Thyroid gland (tissue), 4 donors: ENCODE measurements at regions not wholly inside any gene's neighbourhood (a gene's known extent, or its start where the extent isn't known, plus 50 kb on each side); places are given as distances from the start of the nearest gene placed in this dataset.

ENCODE experiments used
- DNase-seq, 2 donors: peaks; one replicate each; pipeline ENCODE4 v3.0.0-alpha.2; 2019
- H3K27ac ChIP-seq, 3 donors: fragments of 200-600 bp; sonication (generic); 1 replicate in 2 of 3; 2 replicates in 1 of 3; pipeline ENCODE4 v1.5.1; 2016 to 2019; ENCODE audit warnings: mild to moderate bottlenecking in 1 of 3, moderate library complexity in 1 of 3
- H3K27me3 ChIP-seq: fragments of 200-600 bp; sonication (generic); one replicate; pipeline ENCODE4 v1.5.1; 2019
- H3K36me3 ChIP-seq, 2 donors: fragments of 200-600 bp; sonication (generic); one replicate each; pipeline ENCODE4 v1.5.1; 2016 to 2019
- H3K4me1 ChIP-seq, 2 donors: fragments of 200-600 bp; sonication (generic); one replicate each; pipeline ENCODE4 v1.5.1; 2017 to 2019
- H3K4me3 ChIP-seq, 3 donors: fragments of 200-600 bp; sonication (generic); replicated peaks in 1 of 3; 1 replicate in 2 of 3; 2 replicates in 1 of 3; pipeline ENCODE4 v1.5.1; 2016; ENCODE audit warnings: mild to moderate bottlenecking in 1 of 3
- H3K9me3 ChIP-seq: fragments of 200-600 bp; sonication (generic); one replicate; pipeline ENCODE4 v1.5.1; 2017
- POLR2A ChIP-seq, 2 donors: fragments of 450-650 bp; IDR thresholded peaks; one replicate each; pipeline ENCODE4 v1.6.1; 2017; ENCODE audit warnings: antibody characterized with exemption in 2 of 2, mild to moderate bottlenecking in 2 of 2, moderate library complexity in 1 of 2
- whole genome bisulfite sequencing, 2 donors: methylation state at CpG; one replicate each; pipeline ENCODE4 v1.1.5; 2017; 5-methylcytosine and 5-hydroxymethylcytosine counted together
- intact Hi-C: fragments of 100-400 bp; cut with DNase I; formaldehyde crosslinking; loops from one replicate; pipeline ENCODE4 v1.15.1; 2023
- TF ChIP-seq, protein P1 (sequence below), 6 experiments: fragments of 200-600 bp in 3 of 6; fragments of 450-650 bp in 3 of 6; sonication (generic) in 3 of 6; IDR thresholded peaks; one replicate each; pipeline ENCODE4 v1.5.1; 2016 to 2019; ENCODE audit warnings: antibody characterized with exemption in 6 of 6, mild to moderate bottlenecking in 2 of 6, inconsistent platforms in 1 of 6, moderate library complexity in 1 of 6

DNA sequence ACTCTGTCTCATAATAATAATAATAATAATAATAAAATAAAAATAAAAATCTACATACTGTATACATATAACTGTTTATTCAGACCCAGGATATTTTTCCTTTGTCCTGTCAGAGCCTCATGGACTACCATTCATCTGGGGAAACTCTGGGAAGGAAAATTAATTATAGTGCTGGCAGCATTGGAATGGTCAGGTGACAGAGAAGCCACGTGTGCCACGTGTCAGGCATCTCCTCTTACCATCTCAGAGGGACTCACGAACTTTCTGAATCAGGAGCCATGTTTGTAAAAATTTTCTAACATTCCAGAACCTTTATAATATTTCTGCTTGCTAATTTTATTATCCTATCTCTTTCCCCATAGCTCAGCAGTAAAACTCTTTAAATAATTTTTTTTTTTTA, 97.8 kb upstream of the HNRNPU start:
- Histone ChIP-seq H3K9me3 (no peaks in the 10 kb centered on the region), H3K27me3 (no peaks in the 10 kb centered on the region), H3K27ac (no peak overlapping the region), H3K4me3 (no peak overlapping the region), H3K4me1 (peaks cover 16 to 21% of the 10 kb centered on the region in 2 donors), H3K36me3 (no peaks in the 10 kb centered on the region)
- TF ChIP-seq, protein P1, sequence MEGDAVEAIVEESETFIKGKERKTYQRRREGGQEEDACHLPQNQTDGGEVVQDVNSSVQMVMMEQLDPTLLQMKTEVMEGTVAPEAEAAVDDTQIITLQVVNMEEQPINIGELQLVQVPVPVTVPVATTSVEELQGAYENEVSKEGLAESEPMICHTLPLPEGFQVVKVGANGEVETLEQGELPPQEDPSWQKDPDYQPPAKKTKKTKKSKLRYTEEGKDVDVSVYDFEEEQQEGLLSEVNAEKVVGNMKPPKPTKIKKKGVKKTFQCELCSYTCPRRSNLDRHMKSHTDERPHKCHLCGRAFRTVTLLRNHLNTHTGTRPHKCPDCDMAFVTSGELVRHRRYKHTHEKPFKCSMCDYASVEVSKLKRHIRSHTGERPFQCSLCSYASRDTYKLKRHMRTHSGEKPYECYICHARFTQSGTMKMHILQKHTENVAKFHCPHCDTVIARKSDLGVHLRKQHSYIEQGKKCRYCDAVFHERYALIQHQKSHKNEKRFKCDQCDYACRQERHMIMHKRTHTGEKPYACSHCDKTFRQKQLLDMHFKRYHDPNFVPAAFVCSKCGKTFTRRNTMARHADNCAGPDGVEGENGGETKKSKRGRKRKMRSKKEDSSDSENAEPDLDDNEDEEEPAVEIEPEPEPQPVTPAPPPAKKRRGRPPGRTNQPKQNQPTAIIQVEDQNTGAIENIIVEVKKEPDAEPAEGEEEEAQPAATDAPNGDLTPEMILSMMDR (IDR thresholded peaks at IDR 0.05) = no peak
- intact Hi-C loops = no loop called here
- 68 to 74% methylated on average over 3 of the region's 3 CpGs for WGBS, 2 donors
- DNase-seq = no peak

DNA sequence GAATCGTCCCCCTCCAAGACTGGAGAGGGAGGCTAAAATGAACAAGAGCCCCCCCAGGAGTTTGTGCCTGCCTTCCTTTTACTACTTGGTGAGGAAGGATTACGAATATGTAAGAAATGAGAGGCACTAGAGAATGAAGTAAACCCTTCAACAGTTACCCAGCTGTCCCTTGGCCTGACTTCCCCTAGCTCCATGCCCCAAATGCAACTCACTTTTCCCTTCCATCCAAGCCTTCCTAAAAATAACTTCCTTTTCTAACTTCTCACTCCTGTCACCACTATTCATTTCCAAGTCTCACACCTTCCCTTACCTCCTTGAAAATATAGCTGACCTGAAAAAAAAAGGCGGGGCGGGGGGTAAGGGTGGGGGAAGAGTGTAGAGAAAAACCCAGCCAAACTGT, 96.6 kb upstream of the HNRNPU start:
- 58 to 60% methylated on average over 4 of the region's 4 CpGs for WGBS, 2 donors
- TF ChIP-seq, protein P1 (IDR thresholded peaks at IDR 0.05) = no peak
- TF ChIP-seq POLR2A (IDR thresholded peaks at IDR 0.05) = no peak
- no peak for DNase-seq
- Histone ChIP-seq H3K36me3 (no peaks in the 10 kb centered on the region), H3K4me1 (peaks cover 16 to 21% of the 10 kb centered on the region in 2 donors), H3K9me3 (no peaks in the 10 kb centered on the region), H3K4me3 (no peak overlapping the region), H3K27ac (no peak overlapping the region), H3K27me3 (no peaks in the 10 kb centered on the region)
- intact Hi-C loops = no loop called here

DNA sequence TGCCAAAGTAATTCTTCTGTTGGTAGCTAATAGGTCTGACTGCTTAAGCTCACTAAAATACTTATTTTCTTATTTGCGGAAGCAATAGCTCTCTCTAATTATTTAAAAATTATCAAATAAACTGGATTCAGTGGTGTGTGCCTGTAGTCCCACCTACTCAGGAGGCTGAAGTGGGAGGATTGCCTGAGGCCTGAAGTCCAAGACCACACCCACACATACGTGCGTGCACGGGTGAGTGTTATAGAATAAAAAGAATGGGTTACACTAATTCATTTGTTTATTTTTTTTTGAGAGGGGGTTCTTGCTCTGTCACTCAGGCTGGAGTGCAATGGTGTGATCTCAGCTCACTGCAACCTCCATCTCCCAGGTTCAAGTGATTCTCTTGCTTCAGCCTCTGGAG, 94.2 kb upstream of the HNRNPU start:
- no peaks in the 10 kb centered on the region for H3K36me3 ChIP-seq
- intact Hi-C loops = no loop called here
- H3K27ac ChIP-seq = no peak overlapping the region
- 93 to 97% methylated on average over 4 of the region's 4 CpGs for WGBS, 2 donors
- no peaks in the 10 kb centered on the region for H3K27me3 ChIP-seq
- H3K4me1 ChIP-seq = peaks cover 1 to 5% of the 10 kb centered on the region in 2 donors
- no peak for DNase-seq
- no peak overlapping the region for H3K4me3 ChIP-seq
- no peaks in the 10 kb centered on the region for H3K9me3 ChIP-seq
- TF ChIP-seq, protein P1 (IDR thresholded peaks at IDR 0.05) = no peak
- no peak for TF ChIP-seq POLR2A (IDR thresholded peaks at IDR 0.05)

DNA sequence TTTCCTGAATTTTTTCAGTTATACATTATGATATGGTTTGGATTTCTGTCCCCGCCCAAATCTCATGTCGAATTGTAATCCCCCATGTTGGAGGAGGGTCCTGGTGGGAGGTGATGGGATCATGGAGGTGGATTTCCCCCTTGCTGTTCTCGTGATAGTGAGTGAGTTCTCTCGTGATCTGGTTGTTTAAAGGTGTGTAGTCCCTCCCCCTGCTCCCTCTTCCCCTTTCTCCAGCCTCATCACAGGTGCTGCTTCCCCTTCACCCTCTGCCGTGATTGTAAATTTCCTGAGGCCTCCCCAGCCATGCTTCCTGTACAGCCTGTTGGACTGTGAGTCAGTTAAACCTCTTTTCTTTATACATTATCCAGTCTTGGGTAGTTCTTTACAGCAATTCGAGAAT, 93.2 kb upstream of the HNRNPU start:
- Histone ChIP-seq H3K4me1 (no peaks in the 10 kb centered on the region), H3K4me3 (no peak overlapping the region), H3K27ac (no peak overlapping the region), H3K36me3 (no peaks in the 10 kb centered on the region), H3K27me3 (no peaks in the 10 kb centered on the region), H3K9me3 (no peaks in the 10 kb centered on the region)
- no peak for DNase-seq
- TF ChIP-seq, protein P1 (IDR thresholded peaks at IDR 0.05) = no peak
- TF ChIP-seq POLR2A (IDR thresholded peaks at IDR 0.05) = no peak
- intact Hi-C loops = no loop called here
- 72 to 85% methylated on average over 6 of the region's 6 CpGs for WGBS, 2 donors

DNA sequence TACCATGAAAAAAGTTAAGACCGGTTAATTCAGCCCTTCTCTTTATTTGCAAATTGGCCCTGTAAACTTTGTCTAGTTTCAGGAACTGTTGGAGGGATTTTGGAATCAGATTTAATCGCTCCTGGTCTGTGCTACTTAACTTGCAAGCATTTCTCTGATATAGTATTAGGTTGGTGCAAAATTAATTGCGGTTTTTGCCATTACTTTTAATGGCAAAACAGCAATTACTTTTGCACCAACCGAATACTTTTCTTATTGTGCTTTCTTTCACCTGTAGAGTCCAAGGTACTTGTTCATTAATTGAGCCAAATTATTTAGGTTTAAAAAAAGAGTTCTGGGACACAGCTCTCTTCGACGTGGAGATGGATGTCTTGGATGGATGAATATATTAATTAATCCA, 92.8 kb upstream of the HNRNPU start:
- H3K9me3 ChIP-seq = no peaks in the 10 kb centered on the region
- no peaks in the 10 kb centered on the region for H3K4me1 ChIP-seq
- intact Hi-C loops = no loop called here
- H3K27ac ChIP-seq = no peak overlapping the region
- TF ChIP-seq POLR2A (IDR thresholded peaks at IDR 0.05) = no peak
- TF ChIP-seq, protein P1 (IDR thresholded peaks at IDR 0.05) = no peak
- H3K27me3 ChIP-seq = no peaks in the 10 kb centered on the region
- no peak overlapping the region for H3K4me3 ChIP-seq
- DNase-seq = no peak
- WGBS, 2 donors = 93 to 96% methylated on average over 6 of the region's 6 CpGs
- no peaks in the 10 kb centered on the region for H3K36me3 ChIP-seq
